ENCODE measurements at regions not wholly inside any gene's neighbourhood (a gene's known extent, or its start where the extent isn't known, plus 50 kb on each side); places are given as distances from the start of the nearest gene placed in this dataset.
A peak's percentile ranks its signal among the peaks of the same experiment; 100 is the strongest.

GRCh38 chr6:16078064-16078463, 50.8 kb upstream of the MYLIP start:
- DNase-seq: no peak

GRCh38 chr6:16069671-16070070, 59.2 kb upstream of the MYLIP start:
- DNase-seq: no peak

DNA sequence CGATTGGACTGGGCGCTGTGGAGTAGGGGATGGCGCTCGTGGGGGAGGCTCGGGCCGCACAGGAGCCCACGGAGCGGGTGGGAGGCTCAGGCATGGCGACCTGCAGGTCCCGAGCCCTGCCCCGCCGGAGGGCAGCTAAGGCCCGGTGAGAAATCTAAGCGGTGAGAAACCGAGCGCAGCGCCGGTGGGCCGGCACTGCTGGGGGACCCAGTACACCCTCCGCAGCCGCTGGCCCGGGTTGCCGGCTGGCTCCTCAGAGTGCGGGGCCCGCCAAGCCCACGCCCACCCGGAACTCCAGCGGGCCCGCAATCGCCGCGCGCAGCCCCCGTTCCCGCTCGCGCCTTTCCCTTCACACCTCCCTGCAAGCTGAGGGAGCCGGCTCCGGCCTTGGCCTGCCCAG, 59.7 kb upstream of the MYLIP start:
- no peak for DNase-seq

DNA sequence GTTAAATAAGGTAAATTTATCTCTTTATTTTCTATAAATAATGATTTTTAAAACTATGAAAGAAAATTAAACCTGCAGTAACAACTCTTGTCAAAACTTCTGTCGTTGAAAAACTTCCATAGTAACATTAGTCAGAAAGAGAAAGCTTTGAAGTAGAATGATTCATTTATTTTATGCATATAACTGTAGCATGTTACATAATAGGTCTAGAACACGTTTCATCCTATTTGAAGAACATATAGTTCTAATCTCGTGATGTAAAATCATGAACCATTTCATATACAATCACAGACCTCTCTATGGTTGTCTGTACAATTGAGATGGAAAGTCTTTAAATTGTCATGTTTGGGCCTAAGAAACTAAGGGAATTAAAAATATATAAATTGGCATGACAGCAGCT, 61.3 kb upstream of the MYLIP start:
- no peak for DNase-seq

DNA sequence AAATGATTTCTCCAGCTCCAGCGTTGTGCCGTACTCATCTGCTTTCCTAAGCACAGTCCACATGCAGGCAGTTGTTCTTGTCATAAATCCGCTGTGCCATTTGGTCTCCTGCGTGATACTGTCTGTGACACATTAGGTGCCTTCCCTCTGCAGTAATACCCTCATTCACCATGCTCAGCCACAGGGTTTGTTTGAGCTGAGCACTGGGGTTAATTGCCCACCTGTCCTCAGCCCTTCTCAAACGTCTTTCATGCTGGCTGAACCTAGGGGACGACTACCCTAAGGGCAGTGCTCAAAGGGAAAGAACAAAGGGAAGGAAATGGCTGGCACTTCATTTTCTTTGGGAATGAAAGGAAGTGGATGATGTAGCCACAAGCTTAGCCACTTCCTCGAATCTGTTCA, 64.2 kb upstream of the MYLIP start:
- DNase-seq: peak; percentile 44

DNA sequence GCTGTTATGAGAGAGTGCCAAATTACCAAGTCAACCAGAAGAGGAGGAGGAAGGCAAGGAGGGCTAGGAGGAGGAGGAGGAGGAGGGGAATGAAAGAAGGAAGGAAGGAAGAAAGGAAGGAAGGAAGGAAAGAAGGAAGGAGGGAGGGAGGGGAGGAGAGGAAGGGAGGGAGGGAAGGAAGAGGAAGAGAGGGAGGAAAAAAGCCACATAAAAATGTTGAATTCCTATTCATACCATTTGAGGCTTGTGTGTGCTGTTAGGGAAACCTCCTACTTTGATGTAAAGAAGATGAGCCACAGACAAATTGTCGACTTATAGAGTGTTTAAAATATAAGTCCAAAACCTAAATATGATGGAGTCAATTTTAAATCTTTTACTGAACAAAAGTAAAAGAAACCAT, 65.3 kb upstream of the MYLIP start:
- no peak for DNase-seq

DNA sequence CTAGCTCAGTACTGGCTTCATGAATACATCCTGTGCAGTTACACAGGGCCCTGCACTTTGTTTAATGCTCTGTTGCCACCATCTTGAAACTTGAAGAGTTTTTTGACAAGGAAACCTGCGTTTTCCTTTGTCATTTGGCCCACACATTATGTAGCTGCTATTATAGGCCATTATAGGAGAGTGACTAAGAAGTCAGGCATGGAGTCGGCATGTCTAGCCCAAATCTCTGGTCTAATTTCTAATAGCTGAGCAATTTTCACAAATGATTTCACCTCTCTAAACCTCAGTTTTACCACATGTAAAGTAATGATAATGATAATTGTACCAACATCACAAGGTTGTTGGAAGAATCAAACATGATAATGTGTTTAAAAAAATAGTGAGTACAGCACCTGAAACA, 67.1 kb upstream of the MYLIP start:
- DNase-seq: no peak

- DNase-seq: no peak
Measured at GRCh38 chr6:16060039-16060438, 68.8 kb upstream of the MYLIP start.

- peak; percentile 42 for DNase-seq
Measured at GRCh38 chr6:16059496-16059895, 69.4 kb upstream of the MYLIP start.

DNA sequence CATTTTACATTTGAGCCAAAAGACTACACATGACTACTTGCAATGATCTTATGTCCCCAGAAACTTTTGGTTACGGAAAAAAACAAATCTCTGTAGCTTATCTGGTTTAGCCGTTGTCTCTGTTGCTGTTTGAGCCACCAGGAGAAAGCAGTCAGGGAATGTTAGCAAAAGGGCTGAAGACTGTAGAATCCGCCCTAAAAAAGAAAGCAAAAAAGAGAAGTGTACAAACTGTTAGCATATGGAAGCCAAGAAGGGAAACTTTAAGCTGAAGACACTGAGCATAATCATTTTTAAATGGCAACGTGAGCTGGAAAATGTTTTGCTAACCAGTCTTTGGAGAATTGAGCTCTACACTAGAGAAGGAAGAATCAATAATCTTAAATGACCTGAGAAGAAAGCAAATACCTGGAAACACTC, 69.9 kb upstream of the MYLIP start:
- no peak for DNase-seq

DNA sequence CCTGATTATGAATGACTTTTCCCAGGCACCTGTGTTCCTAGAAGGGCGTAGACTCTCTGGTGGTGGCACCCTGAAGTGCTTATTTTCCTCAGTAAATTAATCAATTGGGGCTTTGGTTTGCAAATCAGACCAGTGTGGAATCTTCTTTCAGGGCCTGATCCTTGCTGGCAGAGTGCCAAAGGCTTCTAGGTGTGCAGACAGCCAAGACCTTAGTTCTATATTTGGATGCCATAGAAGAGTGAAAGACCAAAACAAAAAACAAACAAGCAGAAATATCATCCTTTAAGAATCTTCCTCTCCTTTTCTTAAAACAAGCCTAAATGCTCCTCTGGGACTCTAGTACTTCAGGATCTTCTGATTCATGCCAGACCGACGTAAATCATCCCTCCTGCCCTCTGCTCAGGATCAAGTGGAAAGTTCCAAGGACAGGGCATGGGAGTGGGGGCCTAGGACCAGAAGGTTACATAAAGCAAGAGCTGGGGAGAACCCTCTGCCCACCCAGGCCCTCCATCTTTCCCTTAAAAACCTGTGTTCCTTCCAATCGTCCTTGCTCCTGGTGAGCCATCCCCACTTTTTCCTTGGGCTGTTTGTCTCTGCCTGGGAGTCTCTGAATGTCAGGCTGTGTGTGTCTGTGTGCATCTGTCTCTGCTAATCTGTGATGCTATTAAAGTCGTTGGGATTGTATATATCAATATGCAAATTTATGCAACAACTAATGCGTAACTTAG, 70.5 kb upstream of the MYLIP start:
- no peak for DNase-seq

DNA sequence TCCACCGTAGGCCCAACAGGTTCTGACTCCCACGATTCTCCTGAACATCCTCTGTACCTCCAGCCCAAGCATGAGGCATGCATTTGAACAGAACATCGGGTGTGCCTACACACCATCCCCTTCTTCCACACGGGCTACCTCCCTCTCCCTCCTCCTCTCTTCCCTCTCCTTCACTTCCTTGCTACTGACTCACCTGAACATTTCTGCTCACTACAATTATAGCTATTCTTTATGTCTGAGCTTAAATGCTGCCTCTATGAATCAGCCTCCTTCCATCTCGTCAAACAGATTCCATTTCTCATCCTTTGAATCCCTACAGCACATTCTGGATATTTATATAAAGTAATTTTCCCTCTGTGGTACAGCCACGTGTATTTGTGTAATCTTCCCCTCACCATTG, 71.4 kb upstream of the MYLIP start:
- no peak for DNase-seq

DNA sequence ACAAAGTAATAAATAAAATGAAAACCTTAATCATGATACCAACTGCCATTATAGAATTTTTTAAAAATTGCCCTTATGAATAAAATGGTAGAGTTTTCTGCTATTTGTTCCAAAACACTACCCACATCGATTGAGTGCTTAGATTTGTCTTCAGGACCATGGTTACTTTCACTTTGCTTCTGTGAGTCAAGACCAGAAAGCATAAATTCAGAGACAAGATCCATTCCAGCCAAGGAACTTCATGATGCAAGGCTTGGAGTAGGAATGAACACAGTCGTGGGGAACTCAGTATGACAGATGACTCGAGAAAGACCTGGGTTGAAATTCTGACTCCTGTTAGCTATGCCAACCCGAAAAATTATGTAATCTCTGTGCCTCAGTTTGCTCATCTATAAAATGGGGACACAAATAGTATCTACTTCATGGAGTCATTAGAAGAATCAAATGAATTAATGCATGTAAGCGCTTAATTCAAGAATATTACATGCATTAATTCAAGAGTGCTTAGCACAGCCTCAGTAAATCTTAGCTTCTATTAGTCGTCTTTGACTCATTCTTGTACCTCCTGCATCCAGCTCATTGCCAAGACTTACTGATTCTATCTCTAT, 72.5 kb upstream of the MYLIP start:
- no peak for DNase-seq

GRCh38 chr6:16055852-16056251, 73.0 kb upstream of the MYLIP start:
- DNase-seq: no peak

DNA sequence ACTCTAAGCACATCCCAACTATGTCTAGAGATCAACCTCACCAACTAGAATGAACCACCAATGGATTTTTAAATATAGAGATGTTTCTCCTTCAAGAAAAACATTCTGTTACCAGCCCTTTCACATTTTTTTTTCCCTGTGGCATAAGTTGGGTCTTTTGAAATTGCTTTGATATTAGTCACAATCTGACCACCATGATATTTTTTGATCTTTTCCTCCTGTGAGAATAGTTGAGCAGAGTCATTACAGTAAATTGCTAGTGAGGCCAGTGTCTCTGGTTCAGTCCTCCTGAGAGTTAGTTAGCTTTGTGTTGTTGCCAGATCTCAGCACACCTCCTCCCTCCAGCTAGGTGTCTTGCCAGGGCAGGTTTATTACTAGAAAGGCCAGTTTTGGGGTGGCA, 79.7 kb upstream of the MYLIP start:
- DNase-seq: no peak

DNA sequence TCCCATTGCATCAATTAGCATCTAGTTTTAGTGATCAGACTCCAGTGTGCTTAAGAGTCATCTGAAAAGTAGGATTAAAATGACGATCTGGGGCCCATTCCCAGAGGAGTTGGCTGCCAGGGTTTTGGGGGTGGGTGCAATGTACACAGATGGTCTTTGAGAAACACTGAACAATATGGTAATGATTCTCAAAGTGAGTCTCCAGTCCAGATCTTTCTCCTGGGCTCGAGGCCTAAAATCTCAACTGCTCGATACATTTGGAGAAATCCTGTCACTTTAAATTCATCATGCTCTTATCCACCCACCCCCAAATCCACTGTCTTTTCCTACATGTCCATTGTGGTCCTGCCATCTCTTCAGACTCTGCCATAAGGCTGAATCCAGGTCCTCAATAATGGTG, 80.7 kb upstream of the MYLIP start:
- DNase-seq: no peak

DNA sequence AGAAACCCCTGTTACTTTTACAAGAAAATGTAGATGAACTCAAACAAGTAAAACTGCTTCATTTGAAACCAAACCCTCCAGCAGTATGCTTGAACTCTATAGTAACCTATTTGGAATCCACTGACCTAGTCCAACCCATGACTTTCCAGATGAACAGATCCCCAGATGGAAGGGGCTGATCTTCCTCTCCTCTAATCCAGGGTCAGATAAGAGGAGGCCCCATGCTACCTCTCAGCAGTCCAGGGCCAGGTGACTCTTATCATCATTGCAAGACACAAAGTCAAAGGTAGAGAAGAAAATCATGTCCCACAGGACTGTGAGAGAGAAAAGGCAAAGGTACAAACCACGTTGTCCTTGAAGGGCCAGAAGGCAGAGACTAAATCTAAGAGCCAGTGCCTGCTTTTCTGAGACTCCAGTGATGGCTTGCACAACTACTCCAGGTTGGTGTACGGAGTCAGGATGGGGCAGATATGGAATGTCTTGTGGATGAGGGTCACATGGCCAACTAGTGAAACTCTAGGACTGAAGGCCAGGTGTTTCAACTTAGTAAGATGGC, 81.4 kb upstream of the MYLIP start:
- DNase-seq: no peak

DNA sequence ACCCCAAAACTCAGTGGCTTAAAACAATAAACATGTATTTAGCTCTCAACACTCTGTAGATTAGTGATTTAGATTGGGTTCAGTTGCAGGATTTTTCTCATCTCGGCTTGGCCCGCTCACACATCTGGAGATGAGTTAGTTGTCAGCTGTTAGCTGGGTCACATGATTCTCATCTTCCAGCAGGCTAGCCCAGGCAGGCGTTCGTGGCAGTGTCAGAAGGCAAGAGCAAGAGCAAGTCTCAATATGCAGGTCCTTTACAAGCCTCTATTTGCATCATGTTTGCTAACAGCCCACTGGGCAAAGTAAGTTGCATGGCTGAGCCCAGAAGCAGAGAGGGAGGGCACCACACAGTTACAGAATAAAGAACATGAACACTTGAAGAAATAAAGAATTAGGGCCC, 83.6 kb upstream of the MYLIP start:
- DNase-seq: no peak

GRCh38 chr6:16044211-16044643, 84.7 kb upstream of the MYLIP start:
- no peak for DNase-seq

GRCh38 chr6:16043171-16044135, 85.4 kb upstream of the MYLIP start:
- no peak for DNase-seq

DNA sequence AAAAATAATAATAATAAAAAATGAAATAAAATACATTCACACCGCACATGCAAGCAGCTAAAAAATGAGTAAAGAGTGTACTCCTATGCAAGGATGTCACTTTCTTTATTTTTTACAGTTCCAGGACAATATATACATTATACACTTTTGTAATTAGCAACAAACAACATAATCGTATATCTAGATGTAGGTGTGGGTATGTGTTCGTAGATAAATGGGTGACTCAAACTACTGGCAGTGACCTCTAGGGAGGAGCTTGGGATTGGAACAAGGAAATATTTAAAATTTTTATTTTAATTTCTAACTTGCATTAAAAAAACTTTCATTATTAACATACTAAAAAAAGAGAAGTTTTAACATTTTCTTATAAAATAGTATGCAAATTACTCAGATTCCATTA, 86.1 kb upstream of the MYLIP start:
- DNase-seq: no peak

- no peak for DNase-seq
Measured at GRCh38 chr6:16041327-16041726, 87.6 kb upstream of the MYLIP start.

DNA sequence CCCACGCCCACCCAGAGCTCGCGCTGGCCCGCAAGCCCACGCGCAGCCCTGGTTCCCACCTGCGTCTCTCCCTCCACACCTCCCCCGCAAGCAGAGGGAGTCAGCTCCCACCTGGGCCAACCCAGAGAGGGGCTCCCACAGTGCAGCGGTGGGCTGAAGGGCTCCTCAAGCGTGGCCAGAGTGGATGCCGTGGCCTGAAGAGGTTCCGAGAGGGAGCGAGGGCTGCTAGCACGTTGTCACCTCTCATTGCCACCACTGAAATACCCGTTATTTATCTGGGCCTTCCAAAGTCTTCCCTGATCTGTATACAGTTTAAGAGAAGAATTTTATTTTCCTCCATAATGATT, 88.3 kb upstream of the MYLIP start:
- DNase-seq: no peak
